Pulmonary artery endothelial cell (primary cell): ENCODE measurements at regions not wholly inside any gene's neighbourhood (a gene's known extent, or its start where the extent isn't known, plus 50 kb on each side); places are given as distances from the start of the nearest gene placed in this dataset.

Experiments
- DNase-seq: peaks from one replicate; pipeline ENCODE4 v3.0.0-alpha.2; 2011; ENCODE audit warnings: low read depth, low spot score

- no peak for DNase-seq
Measured at GRCh38 chr11:69968396-69969347, 109.4 kb upstream of the ANO1 start.

GRCh38 chr11:69969890-69970784, 108.0 kb upstream of the ANO1 start:
- no peak for DNase-seq

GRCh38 chr11:69970785-69971535, 107.2 kb upstream of the ANO1 start:
- no peak for DNase-seq

- DNase-seq = no peak
Measured at GRCh38 chr11:69971741-69972140, 106.4 kb upstream of the ANO1 start.

GRCh38 chr11:69972351-69972802, 105.7 kb upstream of the ANO1 start:
- DNase-seq = no peak

GRCh38 chr11:69974528-69974927, 103.6 kb upstream of the ANO1 start:
- no peak for DNase-seq

- no peak for DNase-seq
Measured at GRCh38 chr11:69975822-69976221, 102.3 kb upstream of the ANO1 start.

GRCh38 chr11:69976794-69977193, 101.3 kb upstream of the ANO1 start:
- DNase-seq = no peak

- no peak for DNase-seq
Measured at GRCh38 chr11:69977951-69978350, 100.2 kb upstream of the ANO1 start.

- no peak for DNase-seq
Measured at GRCh38 chr11:69978841-69979614, 99.1 kb upstream of the ANO1 start.

- no peak for DNase-seq
Measured at GRCh38 chr11:69979632-69980031, 98.5 kb upstream of the ANO1 start.

- no peak for DNase-seq
Measured at GRCh38 chr11:69981119-69981784, 96.9 kb upstream of the ANO1 start.

GRCh38 chr11:69982690-69983570, 95.2 kb upstream of the ANO1 start:
- DNase-seq = no peak

- DNase-seq = no peak
Measured at GRCh38 chr11:69983571-69983877, 94.6 kb upstream of the ANO1 start.

GRCh38 chr11:69983897-69984438, 94.1 kb upstream of the ANO1 start:
- DNase-seq = no peak

- DNase-seq = no peak
Measured at GRCh38 chr11:69984457-69985261, 93.5 kb upstream of the ANO1 start.

GRCh38 chr11:69985331-69985640, 92.8 kb upstream of the ANO1 start:
- DNase-seq = no peak
